Peyer's patch (tissue), 4 donors: ENCODE measurements at regions not wholly inside any gene's neighbourhood (a gene's known extent, or its start where the extent isn't known, plus 50 kb on each side); places are given as distances from the start of the nearest gene placed in this dataset.
"Not testable (repeated sequence)": the region's sequence is repeated elsewhere in the genome, so short reads cannot be mapped to it uniquely, and the experiment has no call there.

Source experiments
- POLR2A ChIP-seq, 2 donors: fragments of 450-650 bp; IDR thresholded peaks; one replicate each; pipeline ENCODE4 v1.5.1; 2017; ENCODE audit warnings: antibody characterized with exemption in 2 of 2, mild to moderate bottlenecking in 2 of 2, moderate library complexity in 2 of 2
- TF ChIP-seq, protein P1 (sequence below), 6 experiments: fragments of 450-650 bp in 4 of 6; fragments of 200-600 bp in 2 of 6; sonication (generic) in 1 of 6; IDR thresholded peaks; one replicate each; pipeline ENCODE4 v1.5.1; 2017 to 2019; ENCODE audit warnings: antibody characterized with exemption in 6 of 6, mild to moderate bottlenecking in 3 of 6, moderate library complexity in 1 of 6

DNA sequence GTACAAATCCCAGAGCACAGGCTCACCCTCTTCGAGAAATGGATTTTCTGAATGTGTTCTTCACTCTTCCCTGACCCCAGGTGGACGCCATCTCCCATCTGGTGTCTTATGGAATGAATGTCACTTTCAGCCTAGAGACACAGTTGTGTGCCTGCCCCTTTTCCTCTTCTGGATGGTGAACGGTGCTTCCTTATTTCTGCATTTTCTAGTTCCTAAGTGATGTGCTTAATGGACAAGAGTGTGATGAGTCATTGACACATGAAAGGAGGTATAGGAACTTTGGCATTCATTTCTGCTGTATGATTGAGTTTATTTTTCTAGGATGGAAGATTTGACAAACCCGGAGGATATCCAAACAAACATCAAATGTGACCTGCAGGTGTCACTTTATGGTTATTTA, 114.9 kb upstream of the PTPN20 start:
- TF ChIP-seq, protein P1, sequence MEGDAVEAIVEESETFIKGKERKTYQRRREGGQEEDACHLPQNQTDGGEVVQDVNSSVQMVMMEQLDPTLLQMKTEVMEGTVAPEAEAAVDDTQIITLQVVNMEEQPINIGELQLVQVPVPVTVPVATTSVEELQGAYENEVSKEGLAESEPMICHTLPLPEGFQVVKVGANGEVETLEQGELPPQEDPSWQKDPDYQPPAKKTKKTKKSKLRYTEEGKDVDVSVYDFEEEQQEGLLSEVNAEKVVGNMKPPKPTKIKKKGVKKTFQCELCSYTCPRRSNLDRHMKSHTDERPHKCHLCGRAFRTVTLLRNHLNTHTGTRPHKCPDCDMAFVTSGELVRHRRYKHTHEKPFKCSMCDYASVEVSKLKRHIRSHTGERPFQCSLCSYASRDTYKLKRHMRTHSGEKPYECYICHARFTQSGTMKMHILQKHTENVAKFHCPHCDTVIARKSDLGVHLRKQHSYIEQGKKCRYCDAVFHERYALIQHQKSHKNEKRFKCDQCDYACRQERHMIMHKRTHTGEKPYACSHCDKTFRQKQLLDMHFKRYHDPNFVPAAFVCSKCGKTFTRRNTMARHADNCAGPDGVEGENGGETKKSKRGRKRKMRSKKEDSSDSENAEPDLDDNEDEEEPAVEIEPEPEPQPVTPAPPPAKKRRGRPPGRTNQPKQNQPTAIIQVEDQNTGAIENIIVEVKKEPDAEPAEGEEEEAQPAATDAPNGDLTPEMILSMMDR (IDR thresholded peaks at IDR 0.05) = not testable (repeated sequence)
- not testable (repeated sequence) for TF ChIP-seq POLR2A (IDR thresholded peaks at IDR 0.05)
